GM21723 (cell line): ENCODE measurements at regions not wholly inside any gene's neighbourhood (a gene's known extent, or its start where the extent isn't known, plus 50 kb on each side); places are given as distances from the start of the nearest gene placed in this dataset.

Source experiments
- ATAC-seq: cut with Tn5 transposase; IDR thresholded peaks from one replicate; pipeline ENCODE4 v1.9.1; 2021; ENCODE audit warnings: mild to moderate bottlenecking, moderate library complexity; ENCODE audit not compliant: unreplicated experiment

DNA sequence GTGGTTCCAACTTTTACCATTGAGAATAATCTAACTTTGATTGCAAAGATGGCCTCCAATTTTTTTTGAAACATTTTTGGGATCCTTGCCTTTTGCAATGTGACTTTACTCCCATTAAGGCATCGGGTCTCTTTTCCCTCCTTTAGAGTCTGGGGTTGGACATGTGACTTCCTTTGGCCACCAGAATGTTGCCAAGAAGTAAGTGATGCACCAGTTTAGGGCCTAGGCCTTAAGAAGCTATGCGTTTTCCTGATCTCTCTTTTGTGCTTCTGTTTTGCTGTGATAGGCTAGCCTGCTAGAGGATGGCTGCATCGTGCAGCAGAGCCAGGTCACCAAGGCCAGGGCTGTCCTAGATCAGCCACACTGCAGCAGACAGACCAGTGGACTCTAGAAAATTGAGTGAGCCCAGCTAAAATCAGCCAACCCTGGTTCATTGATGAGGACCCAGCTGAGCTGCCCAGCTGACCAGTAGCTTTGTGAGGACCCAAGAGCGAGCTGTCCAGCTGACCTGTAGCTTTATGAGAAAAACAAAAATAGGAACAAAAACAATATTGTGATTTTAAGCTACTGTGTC is 594.0 kb upstream of the JAG1 start:
- ATAC-seq, result no peak

DNA sequence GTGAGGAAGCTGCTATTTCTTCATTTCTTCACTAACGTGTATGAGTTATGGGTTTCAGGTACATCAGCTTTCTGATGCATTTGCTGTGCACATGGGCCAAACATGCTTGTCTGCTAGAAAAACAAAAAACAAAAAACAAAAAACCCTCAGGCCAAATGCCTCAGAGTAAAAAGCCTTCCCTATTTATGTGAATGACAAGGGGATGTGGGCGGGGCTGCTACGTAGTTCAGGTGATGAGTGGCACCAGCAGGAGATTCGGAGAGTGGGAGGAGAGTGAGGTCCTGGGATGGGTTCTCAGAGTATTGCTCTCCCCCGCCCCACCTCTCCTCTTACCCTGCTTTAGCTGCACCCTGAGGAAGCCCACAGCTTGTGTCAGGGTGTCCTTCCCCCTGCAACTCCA is 596.8 kb upstream of the JAG1 start:
- ATAC-seq, result no peak

DNA sequence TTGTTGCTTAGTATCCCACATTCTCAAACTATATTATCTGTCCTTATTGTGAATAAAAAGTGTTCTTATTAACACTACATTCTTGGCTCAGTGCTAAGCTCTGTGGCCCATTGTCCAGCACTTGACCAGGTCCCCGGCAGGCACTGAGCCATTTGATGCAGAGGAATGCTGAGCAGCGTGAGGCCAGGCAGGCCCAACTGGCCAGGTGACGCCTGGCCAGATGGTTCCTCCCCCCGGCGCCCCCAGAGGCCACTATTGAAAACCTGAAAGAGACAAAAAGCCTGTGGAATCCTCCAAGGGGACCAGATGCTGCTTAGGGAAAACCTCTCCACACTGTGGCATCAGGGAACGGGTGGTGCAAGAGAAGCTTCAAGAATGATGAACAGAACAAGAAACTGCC is 597.5 kb upstream of the JAG1 start:
- no peak for ATAC-seq

DNA sequence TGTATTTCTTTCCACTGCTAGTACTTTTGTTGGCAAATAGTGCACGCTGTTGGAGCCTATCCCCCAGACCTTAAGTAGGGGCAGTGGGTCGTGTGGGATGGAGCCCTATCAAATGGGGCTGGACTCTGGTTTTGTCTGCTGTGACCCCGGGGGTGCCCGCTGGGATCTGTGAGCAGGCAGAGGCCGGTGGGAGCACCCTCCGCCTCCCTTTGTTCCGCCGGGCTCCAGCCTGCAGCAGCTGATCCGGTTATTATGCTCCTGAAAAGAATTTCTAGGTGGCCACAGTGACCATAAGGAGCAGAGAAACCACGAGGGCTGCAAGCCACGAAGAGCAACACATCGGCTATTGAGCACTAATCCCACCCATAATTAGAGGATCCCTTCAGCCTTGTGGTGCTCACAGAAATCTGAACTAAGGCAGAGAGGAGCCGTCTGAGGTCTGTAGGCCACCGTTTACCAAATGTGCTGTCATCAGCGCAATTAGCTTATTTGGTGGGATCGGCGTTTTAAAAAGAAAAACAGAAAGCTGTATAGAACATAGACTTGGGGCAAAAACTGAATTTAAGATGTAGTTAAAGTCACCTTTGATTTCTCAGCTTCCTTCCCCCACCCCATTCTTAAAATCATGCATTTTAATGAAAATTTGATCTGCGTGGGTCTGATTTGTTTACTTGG is 598.3 kb upstream of the JAG1 start:
- no peak for ATAC-seq

DNA sequence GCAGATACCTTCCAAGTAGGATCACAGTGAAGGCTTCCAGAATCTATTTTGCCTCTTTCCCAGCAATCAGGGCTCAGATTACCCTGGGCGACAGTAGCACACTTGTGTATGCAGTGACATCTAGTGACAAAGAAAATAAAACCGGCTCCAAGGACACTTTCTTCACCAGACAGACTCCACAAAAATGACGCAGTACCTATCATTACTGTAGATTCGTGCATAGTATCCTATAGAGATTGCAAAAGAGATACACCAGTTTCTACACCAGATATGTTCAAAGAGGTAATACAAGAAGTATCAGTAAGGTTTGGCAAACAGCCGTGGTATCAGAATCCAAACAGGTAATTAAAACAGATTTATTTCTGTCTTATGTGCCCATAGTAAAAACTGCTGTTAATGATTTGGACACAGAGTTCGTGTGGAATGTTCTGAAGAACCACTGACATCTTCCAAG is 600.4 kb upstream of the JAG1 start:
- ATAC-seq, result peak; percentile 49

DNA sequence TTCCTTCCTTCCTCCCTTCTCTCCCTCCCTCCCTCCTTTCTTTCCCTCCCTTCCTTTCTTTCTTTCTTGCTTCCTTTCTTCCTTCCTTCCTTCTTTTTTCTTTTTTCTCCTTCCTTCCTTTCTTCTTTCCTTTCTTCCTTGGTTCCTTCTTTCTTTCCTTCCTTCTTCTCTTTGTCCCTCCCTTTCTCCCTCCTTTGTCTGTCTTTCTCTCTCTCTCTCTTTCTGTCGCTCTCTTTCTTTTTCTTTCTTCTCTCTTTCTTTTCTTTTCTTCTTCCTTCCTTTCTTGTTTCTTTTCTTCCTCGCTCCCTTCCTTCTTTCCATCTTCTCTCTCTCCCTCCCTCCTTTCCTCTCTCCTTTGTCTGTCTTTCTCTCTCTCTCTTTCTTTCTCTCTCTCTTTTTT is 601.9 kb upstream of the JAG1 start:
- no peak for ATAC-seq

DNA sequence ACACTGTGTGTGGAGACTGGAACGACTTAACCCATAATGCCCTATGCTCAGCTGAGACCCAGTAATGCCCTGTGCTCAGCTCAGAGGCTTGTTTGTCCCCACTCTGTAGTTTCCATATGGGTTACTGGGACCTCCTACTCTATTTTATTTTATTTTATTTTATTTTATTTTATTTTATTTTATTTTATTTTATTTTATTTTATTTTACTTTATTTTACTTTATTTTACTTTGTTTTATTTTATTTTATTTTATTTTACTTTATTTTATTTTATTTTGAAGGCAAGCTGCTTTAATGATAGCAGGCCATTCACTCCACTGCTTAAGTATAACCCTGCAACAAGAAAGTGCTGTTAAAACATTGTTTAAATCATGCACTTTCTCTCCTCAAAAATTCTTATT is 603.4 kb upstream of the JAG1 start:
- no peak for ATAC-seq

DNA sequence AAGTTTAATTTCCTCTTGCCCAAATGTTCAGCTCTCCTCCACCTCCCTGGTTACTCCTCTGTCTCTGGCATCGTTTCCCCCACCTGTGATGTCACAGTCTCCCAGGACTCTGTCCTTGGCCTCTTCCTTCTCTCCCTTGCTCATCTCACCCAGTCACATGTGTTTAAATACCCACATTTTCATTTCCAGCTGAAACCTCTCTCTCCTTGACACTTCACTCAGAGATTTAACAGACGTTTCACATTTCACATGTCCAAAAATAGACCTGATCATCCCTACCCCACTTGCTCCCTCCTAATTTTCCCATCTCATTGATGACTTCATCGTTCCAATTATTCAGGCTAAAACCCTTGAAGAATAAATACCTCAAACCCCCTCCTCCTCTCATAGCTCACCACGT is 604.1 kb upstream of the JAG1 start:
- ATAC-seq, result no peak

DNA sequence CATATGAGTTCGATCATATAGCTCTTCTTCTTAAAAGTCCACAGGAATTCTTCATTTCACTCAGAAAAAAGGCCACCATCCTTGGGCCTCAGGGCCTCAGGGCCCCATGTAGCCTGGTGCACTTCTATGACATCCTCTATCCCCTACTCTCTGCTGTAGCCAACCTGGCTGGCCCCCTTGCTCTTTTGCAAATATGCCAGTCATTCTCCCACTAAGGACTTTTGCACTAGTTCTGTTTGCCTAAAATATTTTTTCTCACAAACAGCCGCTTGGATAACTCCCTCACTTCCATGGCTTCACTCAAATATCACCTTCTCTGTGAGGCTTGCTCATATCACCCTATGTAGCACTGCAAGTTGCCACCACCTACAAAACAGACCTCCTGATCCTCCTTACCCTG is 604.7 kb upstream of the JAG1 start:
- ATAC-seq, result no peak

DNA sequence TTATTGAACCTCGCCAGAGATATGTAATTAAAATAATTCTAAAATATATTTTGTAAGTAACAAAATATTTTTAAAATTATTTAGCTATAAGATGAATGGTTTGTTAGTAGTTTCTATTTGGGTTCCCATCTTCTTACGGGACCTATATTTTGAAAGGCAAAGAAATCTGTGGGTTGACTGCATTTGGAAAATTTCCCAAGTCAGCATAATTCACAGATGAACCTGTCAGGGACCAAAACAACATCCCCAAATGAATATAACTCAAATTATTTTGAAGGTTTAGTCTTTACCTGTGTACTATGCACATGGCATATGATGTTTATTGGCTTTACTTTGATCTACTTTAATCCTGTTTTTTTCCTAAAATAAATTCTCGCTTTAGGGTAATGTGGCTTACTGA is 607.4 kb upstream of the JAG1 start:
- no peak for ATAC-seq

DNA sequence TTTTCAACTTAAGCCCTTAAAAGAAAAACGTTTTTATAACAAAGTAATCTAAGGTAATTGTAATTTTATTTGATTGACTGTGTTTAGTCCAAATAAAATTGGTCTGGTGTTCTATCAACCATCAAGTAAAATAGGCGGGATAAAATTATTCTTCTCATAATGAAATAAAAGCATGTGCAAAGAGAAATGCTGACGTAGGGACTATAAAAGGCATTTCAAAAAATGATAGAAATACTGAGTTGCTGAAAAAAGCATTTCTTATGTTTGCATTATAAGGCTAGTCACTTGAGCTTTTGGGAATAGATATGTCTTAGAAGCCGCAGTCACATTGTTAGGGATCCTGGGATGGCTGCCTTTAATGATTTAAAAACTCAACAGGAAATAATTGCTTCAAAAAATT is 608.0 kb upstream of the JAG1 start:
- no peak for ATAC-seq

DNA sequence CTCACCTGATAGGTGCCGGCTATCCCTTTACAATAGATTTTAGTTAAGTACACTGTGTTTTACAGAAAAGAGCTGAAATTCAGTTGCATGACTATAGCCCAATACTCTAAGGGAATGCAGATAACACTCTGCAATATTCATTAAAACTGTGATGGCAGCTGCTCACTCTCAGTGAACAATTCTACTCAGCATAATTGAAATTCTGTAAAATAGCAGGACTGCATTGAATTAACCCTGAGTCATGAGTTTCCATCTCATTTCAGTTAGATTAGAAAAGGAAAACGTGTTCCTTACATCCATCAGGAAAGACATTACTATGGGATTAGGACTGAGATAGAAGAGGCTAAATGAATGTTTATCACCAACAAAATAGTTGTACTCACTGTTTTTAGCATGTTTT is 613.3 kb upstream of the JAG1 start:
- no peak for ATAC-seq

DNA sequence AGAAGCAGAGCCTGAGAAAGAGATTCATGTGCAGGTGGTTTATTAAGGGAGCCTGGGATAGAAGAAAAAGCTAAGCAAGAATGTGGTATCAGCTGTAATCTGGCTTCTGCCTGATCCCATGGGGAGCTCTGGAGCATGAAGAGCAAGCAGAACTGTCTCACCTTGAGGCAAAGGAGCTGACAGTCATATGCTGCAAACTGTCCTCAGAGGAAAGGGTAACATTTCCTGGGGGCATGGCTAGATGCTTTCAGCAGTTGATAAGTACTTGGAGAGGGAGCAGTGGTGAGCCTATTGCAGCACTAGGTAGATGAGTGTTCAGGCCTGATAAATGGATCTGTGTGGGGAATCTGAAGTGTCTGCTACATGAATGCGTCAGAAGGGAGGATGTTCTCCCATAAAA is 621.5 kb upstream of the BTBD3 start:
- ATAC-seq, result no peak

DNA sequence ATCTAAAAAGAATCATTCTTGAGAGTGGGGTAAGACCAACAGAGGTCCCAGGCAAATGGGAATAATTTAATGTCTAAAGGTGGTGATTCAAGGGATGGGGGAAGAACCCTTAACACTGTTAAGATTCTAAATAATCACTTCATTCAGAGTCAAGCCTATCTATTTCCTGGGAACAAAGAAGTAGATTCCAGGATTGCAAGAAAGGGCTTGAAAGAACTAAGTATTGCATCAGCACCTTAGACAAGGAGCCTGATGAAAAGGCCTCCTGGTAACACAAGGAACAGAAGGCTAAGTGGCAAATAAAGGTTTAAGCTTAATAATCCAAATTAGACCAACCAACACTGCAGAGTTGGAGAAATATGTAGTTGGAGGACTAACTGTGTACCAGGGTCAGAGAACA is 620.7 kb upstream of the BTBD3 start:
- no peak for ATAC-seq

DNA sequence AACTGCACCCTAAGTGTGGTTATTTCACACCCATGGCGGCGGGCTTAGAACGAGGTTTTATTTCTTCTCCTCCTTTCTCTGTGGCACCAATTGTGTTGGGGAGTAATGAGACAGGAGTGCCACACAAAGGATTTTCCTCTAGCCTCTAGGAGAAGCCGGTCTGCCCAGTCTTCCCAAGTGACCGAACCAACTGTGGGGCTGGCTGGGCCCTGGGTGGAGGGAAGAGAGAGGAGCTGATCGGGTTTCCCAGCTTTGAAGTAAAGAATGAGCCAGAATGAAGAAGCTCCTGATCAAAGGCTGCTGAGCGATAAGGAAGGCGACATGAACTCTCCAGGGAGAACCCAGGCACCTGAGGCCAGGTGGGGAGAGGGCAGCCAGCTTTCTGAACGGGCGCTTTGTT is 616.0 kb upstream of the BTBD3 start:
- no peak for ATAC-seq

DNA sequence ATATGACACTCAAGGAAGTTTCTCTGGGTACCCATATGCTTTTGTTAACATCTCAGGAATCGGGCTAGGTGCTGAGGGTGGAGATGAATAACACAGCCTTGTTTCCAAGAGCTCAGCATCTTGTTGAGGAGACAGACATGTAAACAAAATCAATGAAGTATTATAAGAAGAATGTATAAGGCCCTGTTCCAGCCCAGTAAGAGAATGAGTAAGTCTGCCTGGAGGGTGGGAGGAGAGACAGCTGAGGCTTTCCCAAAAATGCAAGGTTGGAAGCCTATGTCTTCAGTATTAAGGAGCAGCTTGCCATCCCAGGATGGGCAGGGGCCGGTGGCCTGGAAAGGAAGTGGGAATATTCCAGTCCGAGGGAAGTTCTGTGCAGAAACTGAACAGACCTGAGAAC is 615.3 kb upstream of the BTBD3 start:
- ATAC-seq, result no peak

DNA sequence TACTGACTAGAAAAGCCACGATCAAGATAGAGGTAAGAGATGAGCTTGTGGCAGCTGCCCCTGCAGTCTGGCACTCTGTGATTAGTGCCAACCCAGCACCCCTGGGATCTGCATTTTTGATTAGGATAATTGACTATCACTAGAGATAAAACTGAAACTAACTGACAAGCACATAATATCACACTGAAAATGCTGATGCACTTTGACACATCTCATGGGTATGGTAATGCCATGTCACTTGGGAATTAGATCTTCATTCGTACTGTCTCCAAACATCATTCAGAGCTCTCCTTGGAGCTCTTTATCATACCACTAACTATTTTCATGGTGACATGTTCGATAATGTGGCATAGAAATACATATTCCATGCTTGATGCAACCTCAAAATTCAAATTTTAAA is 612.9 kb upstream of the BTBD3 start:
- ATAC-seq, result no peak

DNA sequence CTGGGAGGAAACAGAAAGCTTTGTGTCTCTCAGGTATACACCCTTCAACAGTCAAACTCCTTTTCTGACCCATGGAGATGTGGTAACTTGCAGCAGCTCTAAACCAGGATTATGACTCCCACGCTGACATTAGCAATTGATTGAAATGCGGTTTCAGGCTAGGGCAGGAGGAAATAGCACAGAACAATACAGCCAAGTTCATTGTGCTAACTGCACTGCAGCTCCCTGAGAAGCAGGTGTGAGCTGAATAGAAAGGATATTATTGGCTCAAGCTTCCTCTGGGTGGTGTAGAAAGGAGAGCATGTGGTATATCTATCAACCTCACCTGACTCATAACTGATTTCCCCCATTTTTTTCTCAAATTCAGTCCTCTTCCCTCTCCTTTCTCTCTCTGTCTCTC is 612.3 kb upstream of the BTBD3 start:
- ATAC-seq, result no peak

DNA sequence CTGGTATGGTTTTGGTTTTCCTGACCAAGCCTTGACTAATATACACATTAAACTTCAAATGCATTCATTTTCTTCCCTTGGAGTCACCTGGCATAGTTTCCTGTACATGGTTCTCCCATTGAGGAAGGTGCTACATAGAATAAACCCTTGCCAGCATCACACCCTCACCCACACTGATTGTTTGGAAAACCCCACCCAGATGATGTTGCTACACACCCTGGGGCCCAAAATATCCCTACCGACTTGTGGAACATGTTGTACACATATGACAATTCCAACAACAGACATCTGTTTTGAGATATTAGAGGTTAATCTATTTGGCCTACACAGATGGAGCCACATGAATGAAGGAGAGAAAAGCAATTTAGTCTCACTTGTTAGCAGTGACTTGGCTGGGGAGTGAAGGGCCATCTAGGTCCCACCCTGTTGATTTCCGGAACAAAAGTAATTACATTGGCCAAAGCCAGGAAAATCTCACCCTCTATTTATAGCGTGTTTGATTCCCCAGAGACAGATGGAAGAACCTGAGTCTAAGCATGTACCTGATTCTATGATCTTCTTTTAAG is 606.0 kb upstream of the BTBD3 start:
- ATAC-seq, result no peak

DNA sequence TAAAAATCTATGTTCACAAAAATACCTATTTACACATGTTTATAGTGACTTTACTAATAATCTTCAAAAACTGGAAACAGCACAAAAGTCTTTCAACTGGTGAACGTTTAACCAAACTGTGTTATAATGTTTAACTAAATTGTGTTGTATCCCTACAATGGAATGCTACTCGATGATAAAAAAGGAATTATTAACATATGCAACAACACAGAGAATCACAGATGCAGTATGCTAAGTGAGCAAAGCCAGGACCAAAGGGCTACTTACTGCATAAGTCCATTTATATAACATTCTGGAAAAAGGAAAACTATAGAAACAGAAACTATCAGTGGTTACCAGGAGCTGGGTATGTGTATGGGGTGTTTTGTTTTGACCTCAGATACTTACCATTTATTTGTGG is 602.2 kb upstream of the BTBD3 start:
- ATAC-seq, result no peak

DNA sequence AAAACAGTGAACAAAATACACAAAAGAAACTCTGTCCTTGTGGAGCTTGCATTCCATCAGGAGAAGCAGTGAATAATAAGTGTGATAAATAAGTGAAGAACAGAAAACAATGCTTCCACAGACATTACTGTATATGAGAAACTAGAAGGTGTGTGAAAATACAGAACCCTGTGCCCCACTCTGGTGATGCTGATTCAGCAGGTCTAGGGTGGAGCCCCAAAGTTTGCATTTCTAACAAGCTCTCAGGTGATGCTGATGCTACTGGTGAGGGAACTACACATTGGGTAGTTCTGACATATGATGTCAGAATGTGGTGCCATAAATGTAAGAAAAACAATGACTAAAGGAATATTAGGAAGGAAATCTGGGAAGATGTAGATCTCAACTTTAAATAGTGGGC is 601.4 kb upstream of the BTBD3 start:
- ATAC-seq, result no peak

DNA sequence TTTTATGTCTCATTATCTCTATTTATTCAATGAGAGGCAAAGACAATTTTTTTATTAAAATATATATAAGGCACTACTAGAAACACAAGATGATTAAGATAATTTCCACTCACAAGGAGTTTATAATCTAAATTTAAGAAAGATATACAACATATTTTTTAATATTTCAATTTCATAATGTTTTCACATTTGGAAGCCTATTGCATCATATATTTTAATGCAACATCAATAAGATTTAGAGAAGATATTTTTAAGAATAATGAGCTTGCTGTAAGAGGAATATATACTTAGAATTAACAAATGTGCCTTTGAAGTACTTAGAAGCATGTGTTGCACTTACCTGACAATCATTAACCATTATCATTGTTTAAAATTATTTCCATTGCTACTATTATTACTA is 597.7 kb upstream of the BTBD3 start:
- no peak for ATAC-seq

DNA sequence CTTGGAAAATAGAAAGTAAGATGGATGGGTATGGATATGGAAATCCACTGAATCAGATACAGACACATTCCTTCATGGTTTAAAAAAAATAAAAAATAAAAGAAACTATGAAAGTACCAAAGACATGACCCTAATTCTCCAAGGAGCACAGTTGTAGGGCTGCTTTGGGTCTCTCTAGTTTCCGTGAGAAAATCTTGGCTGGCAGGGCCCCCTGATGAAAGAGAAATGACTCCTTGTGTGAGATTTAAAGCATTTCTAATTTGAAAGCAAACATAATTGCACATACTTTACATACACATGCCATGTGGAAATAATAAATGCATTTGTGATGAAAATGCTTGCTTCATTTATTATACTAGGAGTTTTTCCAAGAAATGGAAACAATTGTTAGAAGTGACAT is 593.9 kb upstream of the BTBD3 start:
- no peak for ATAC-seq
